ENCODE measurements at regions not wholly inside any gene's neighbourhood (a gene's known extent, or its start where the extent isn't known, plus 50 kb on each side); places are given as distances from the start of the nearest gene placed in this dataset.

GRCh38 chr3:135383301-135383700 is 582.2 kb upstream of the PPP2R3A start:
- Histone ChIP-seq H3K36me3 (no peaks in the 10 kb centered on the region), H3K27ac (no peak overlapping the region), H3K4me1 (no peaks in the 10 kb centered on the region), H3K4me3 (no peak overlapping the region), H3K9me3 (peaks cover 0 to 3% (median 0%) of the 10 kb centered on the region in 11 donors), H3K27me3 (peaks cover 0 to 5% (median 0%) of the 10 kb centered on the region in 7 donors)
- ATAC-seq (no peak), DNase-seq (no peak)
- intact Hi-C loops (cut with DNase I) = no loop called here
- 66 to 75% methylated on average over 6 of the region's 6 CpGs for WGBS, 2 donors
- TF ChIP-seq CTCF (IDR thresholded peaks at IDR 0.05) = no peak

GRCh38 chr3:135392151-135392550 is 573.4 kb upstream of the PPP2R3A start:
- no peaks in the 10 kb centered on the region for H3K36me3 ChIP-seq
- no peaks in the 10 kb centered on the region for H3K27me3 ChIP-seq
- H3K4me1 ChIP-seq = peaks cover 0 to 10% (median 3%) of the 10 kb centered on the region in 9 donors
- intact Hi-C loops (cut with DNase I) = no loop called here
- no peak for TF ChIP-seq CTCF (IDR thresholded peaks at IDR 0.05)
- H3K4me3 ChIP-seq = no peak overlapping the region
- no peak overlapping the region for H3K27ac ChIP-seq
- H3K9me3 ChIP-seq = peaks cover 0 to 47% (median 23%) of the 10 kb centered on the region in 11 donors
- 85 to 87% methylated on average over 4 of the region's 4 CpGs for WGBS, 2 donors
- ATAC-seq = no peak
- DNase-seq = no peak

GRCh38 chr3:135393159-135393558 is 572.4 kb upstream of the PPP2R3A start:
- no peak for DNase-seq

GRCh38 chr3:135393898-135394525 is 571.5 kb upstream of the PPP2R3A start:
- Histone ChIP-seq H3K27ac (peak overlapping the region in 1 of 10 donors; percentile 60), H3K27me3 (no peaks in the 10 kb centered on the region), H3K36me3 (no peaks in the 10 kb centered on the region), H3K4me1 (peaks cover 0 to 10% (median 3%) of the 10 kb centered on the region in 9 donors), H3K9me3 (peaks cover 0 to 37% (median 23%) of the 10 kb centered on the region in 11 donors), H3K4me3 (no peak overlapping the region)
- peak in 1 of 8 donors; percentile 51 for ATAC-seq
- TF ChIP-seq CTCF (IDR thresholded peaks at IDR 0.05) = no peak
- DNase-seq = no peak
- 41 to 54% methylated on average over 4 of the region's 4 CpGs for WGBS, 2 donors
- intact Hi-C loops (cut with DNase I) = no loop called here

More at GRCh38 chr3:135393159-135393558, 572.4 kb upstream of the PPP2R3A start:
- intact Hi-C loops (cut with DNase I) = no loop called here
- 74 to 80% methylated on average over 3 of the region's 3 CpGs for WGBS, 2 donors
- peaks cover 0 to 10% (median 3%) of the 10 kb centered on the region in 9 donors for H3K4me1 ChIP-seq
- TF ChIP-seq CTCF (IDR thresholded peaks at IDR 0.05) = no peak
- H3K4me3 ChIP-seq = no peak overlapping the region
- peaks cover 0 to 45% (median 23%) of the 10 kb centered on the region in 11 donors for H3K9me3 ChIP-seq
- no peaks in the 10 kb centered on the region for H3K27me3 ChIP-seq
- H3K27ac ChIP-seq = no peak overlapping the region
- H3K36me3 ChIP-seq = no peaks in the 10 kb centered on the region
- no peak for ATAC-seq
